ENCODE measurements at regions not wholly inside any gene's neighbourhood (a gene's known extent, or its start where the extent isn't known, plus 50 kb on each side); places are given as distances from the start of the nearest gene placed in this dataset.

DNA sequence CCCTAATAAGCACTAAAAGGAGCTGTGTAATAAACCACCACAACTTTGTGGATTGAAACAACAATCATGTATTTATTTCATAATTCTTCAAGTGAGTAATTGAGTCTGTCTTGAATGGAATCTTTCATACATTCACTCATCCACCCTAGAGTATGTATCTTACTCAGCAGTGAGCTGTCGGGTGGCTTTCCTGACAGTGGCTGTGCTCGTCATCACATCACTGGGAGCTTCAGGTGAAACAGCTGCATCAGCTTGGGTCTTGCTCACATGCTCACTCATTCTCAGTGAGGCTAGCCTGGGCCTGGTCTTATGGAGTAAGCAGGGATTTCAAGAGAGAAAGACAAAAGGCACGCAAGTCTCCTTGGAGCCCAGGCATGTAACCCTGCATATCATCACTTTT is 271.4 kb downstream of the POM121L12 start:
- Histone ChIP-seq H3K79me2 (ENCODE audit: low read length) (no peaks in the 10 kb centered on the region), H3K4me2 (ENCODE audit: low read length) (no peak overlapping the region), H3K27ac (ENCODE audit: low read length) (no peak overlapping the region), H4K20me1 (ENCODE audit: insufficient read depth, low read length) (no peaks in the 10 kb centered on the region), H3K9ac (ENCODE audit: low read length) (no peak overlapping the region), H3K36me3 (replicated peaks; ENCODE audit: low read depth, low read length) (no peaks in the 10 kb centered on the region), H2AFZ (ENCODE audit: low read depth, low read length) (no peak overlapping the region), H3K4me3 (ENCODE audit: low read length) (no peak overlapping the region), H3K9me3 (ENCODE audit: insufficient read depth, low read length) (no peaks in the 10 kb centered on the region), H3K27me3 (ENCODE audit: low read depth, low read length) (no peaks in the 10 kb centered on the region), H3K4me1 (ENCODE audit: low read length) (no peaks in the 10 kb centered on the region)
- TF ChIP-seq, protein P1, sequence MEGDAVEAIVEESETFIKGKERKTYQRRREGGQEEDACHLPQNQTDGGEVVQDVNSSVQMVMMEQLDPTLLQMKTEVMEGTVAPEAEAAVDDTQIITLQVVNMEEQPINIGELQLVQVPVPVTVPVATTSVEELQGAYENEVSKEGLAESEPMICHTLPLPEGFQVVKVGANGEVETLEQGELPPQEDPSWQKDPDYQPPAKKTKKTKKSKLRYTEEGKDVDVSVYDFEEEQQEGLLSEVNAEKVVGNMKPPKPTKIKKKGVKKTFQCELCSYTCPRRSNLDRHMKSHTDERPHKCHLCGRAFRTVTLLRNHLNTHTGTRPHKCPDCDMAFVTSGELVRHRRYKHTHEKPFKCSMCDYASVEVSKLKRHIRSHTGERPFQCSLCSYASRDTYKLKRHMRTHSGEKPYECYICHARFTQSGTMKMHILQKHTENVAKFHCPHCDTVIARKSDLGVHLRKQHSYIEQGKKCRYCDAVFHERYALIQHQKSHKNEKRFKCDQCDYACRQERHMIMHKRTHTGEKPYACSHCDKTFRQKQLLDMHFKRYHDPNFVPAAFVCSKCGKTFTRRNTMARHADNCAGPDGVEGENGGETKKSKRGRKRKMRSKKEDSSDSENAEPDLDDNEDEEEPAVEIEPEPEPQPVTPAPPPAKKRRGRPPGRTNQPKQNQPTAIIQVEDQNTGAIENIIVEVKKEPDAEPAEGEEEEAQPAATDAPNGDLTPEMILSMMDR (IDR thresholded peaks at IDR 0.05; ENCODE audit: low read depth, low read length) = no peak
- TF ChIP-seq EZH2phosphoT487 (IDR thresholded peaks at IDR 0.05; ENCODE audit: low read depth) = no peak

DNA sequence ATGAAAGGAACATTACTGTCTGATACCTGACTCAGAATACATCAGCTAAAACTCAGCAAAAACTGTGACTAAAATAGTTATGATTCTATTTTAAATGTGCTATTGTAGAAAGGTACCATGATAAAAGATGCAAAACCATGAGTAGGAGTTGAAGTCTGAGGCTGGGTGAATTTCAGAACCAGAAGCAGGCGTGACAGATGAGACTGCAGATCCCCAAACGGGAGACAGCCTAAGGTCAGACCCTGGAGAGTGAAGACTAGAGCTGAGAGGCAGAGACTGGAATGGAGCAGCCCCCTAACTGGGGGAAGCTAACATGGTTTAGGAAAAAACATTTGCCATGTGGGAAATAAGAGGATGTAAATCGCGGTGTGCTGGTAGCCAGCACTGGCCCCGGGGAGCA is 275.8 kb downstream of the POM121L12 start:
- no peak overlapping the region for H2AFZ ChIP-seq (ENCODE audit: low read depth, low read length)
- H3K27me3 ChIP-seq (ENCODE audit: low read depth, low read length) = no peaks in the 10 kb centered on the region

DNA sequence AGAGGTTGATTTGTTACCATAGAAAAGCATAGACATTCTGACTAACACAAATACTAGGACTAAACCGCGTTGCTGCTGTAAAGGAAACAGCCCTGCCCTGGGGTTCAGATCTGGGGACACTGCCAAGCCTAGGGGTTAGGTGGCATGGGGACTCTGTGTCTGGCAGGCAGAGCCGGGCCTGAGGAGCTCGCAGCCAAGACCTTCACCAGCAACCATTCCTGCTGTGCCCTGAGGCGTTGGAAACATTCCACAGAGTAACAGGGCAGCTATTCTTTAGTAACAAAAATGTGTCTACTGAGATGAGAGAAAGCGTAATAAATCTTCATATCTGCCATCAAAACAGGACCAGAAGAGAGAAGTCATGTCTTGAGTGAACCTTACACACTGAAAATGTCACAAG is 280.5 kb downstream of the POM121L12 start:
- H3K9ac ChIP-seq (ENCODE audit: low read length) = no peak overlapping the region
- TF ChIP-seq, protein P1 (IDR thresholded peaks at IDR 0.05; ENCODE audit: low read depth, low read length) = no peak
- TF ChIP-seq EZH2phosphoT487 (IDR thresholded peaks at IDR 0.05; ENCODE audit: low read depth) = no peak
- H3K4me2 ChIP-seq (ENCODE audit: low read length) = no peak overlapping the region
- H3K27ac ChIP-seq (ENCODE audit: low read length) = no peak overlapping the region
- H4K20me1 ChIP-seq (ENCODE audit: insufficient read depth, low read length) = no peaks in the 10 kb centered on the region
- H3K36me3 ChIP-seq (replicated peaks; ENCODE audit: low read depth, low read length) = no peaks in the 10 kb centered on the region
- no peak overlapping the region for H3K4me3 ChIP-seq (ENCODE audit: low read length)
- no peaks in the 10 kb centered on the region for H3K79me2 ChIP-seq (ENCODE audit: low read length)
- no peaks in the 10 kb centered on the region for H3K27me3 ChIP-seq (ENCODE audit: low read depth, low read length)
- no peaks in the 10 kb centered on the region for H3K4me1 ChIP-seq (ENCODE audit: low read length)
- H2AFZ ChIP-seq (ENCODE audit: low read depth, low read length) = no peak overlapping the region
- H3K9me3 ChIP-seq (ENCODE audit: insufficient read depth, low read length) = no peaks in the 10 kb centered on the region

More for the DNA sequence above, 275.8 kb downstream of the POM121L12 start:
- Histone ChIP-seq H3K9me3 (ENCODE audit: insufficient read depth, low read length) (no peaks in the 10 kb centered on the region), H3K4me1 (ENCODE audit: low read length) (no peaks in the 10 kb centered on the region), H3K36me3 (replicated peaks; ENCODE audit: low read depth, low read length) (no peaks in the 10 kb centered on the region), H3K4me2 (ENCODE audit: low read length) (no peak overlapping the region), H3K79me2 (ENCODE audit: low read length) (no peaks in the 10 kb centered on the region), H3K4me3 (ENCODE audit: low read length) (no peak overlapping the region), H3K9ac (ENCODE audit: low read length) (no peak overlapping the region), H3K27ac (ENCODE audit: low read length) (no peak overlapping the region), H4K20me1 (ENCODE audit: insufficient read depth, low read length) (no peaks in the 10 kb centered on the region)
- TF ChIP-seq, protein P1 (IDR thresholded peaks at IDR 0.05; ENCODE audit: low read depth, low read length) = no peak
- TF ChIP-seq EZH2phosphoT487 (IDR thresholded peaks at IDR 0.05; ENCODE audit: low read depth) = no peak

DNA sequence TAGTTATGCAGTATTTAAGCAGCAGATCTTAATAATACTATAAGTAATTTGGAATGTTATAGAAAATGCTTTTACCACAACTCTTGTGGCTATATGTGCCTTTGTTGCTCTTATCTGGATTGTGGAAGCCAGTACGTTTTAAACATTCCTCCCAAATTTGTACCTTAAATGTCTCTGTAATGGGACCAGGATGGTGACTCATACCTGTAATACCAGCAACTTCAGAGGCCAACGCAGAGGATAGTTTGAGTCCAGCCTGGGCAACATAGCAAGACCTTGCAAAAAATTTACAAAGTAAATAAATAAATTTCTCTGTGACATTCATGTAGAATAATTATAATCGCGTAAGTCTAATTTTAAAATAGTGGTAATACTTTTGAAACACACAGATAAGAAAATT is 283.1 kb downstream of the POM121L12 start:
- H3K4me3 ChIP-seq (ENCODE audit: low read length) = no peak overlapping the region
- H2AFZ ChIP-seq (ENCODE audit: low read depth, low read length) = no peak overlapping the region
- no peak for TF ChIP-seq EZH2phosphoT487 (IDR thresholded peaks at IDR 0.05; ENCODE audit: low read depth)
- TF ChIP-seq, protein P1 (IDR thresholded peaks at IDR 0.05; ENCODE audit: low read depth, low read length) = no peak
- H3K79me2 ChIP-seq (ENCODE audit: low read length) = no peaks in the 10 kb centered on the region
- H3K4me2 ChIP-seq (ENCODE audit: low read length) = no peak overlapping the region
- no peak overlapping the region for H3K9ac ChIP-seq (ENCODE audit: low read length)
- H3K4me1 ChIP-seq (ENCODE audit: low read length) = no peaks in the 10 kb centered on the region
- no peaks in the 10 kb centered on the region for H3K9me3 ChIP-seq (ENCODE audit: insufficient read depth, low read length)
- no peaks in the 10 kb centered on the region for H3K36me3 ChIP-seq (replicated peaks; ENCODE audit: low read depth, low read length)
- no peaks in the 10 kb centered on the region for H3K27me3 ChIP-seq (ENCODE audit: low read depth, low read length)
- no peaks in the 10 kb centered on the region for H4K20me1 ChIP-seq (ENCODE audit: insufficient read depth, low read length)
- H3K27ac ChIP-seq (ENCODE audit: low read length) = no peak overlapping the region
